LoVo (cell line): ENCODE measurements at regions not wholly inside any gene's neighbourhood (a gene's known extent, or its start where the extent isn't known, plus 50 kb on each side); places are given as distances from the start of the nearest gene placed in this dataset.
"Not testable (repeated sequence)": the region's sequence is repeated elsewhere in the genome, so short reads cannot be mapped to it uniquely, and the experiment has no call there.

Experiments
- DNase-seq: peaks from one replicate; pipeline ENCODE4 v3.0.0-alpha.2; 2016; ENCODE audit warnings: low spot score

GRCh38 chrY:19535697-19536096 is 208.8 kb downstream of the KDM5D start:
- DNase-seq: not testable (repeated sequence)

- DNase-seq: no peak
These were observed 222.6 kb downstream of the KDM5D start for GRCh38 chrY:19521976-19522375.

- DNase-seq: no peak
These were observed 241.5 kb downstream of the KDM5D start for GRCh38 chrY:19503092-19503449.

DNA sequence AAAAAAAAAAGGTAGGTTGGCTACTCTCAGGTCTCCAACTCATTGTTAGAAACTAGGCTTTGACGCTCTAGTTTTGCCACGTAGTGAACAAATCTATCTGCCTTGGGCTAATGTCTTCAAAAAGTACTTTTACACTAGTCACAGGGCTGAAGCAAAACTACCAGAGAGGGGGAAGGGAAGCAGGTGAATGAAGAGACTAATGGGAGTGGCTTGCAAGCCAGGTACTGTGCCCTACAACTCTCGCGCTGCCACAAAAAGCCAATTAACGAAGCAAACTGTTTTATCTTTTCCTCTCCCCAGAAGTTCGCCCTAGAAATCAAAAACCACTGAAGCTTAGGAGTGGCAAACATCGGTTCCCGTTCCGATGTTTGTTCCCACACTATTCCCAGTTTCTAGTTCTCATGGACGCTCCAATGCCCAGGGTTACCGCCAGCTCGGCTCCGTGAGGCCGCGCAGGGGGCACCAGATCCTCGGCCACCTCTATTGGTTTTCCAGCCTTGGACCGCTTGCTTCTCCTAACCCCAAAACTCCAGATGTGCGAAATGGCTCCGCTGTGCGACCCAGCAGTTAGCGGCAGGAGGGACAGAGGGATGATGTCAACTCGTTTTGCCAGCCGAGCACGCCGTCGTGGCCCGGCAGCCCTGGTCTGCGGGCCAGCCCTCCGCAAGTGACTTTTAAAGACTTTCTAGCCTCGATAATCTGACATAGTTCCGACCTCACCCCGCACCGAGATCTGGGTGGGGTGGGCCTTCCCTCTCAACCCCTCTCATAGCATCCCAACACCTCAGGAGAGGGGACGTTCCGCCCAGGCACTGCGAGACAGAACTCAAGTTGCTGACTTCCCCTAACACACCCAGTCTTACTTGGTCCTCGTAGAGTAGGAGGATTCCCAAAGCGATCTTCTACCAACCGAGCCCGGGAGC is 242.1 kb downstream of the KDM5D start:
- DNase-seq: no peak

DNA sequence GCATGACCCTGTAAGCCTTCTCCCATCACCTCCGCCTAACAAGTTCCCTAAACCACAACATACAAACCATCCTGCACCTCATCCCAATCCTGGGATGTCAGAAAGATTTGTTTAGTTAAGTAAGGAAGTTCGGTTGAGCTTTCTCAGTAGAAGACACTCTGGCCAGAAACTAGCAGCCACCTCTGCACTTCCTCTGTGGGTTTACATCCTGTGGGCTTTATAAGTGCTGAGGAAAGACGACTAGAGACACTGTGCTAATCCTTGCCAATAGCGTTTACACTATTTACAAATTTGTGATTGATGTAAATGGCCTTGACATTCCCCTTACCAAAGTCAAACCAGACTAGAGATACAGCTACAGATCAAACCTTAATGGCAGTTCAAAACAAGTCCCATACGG is 246.0 kb downstream of the KDM5D start:
- DNase-seq: no peak

GRCh38 chrY:19487494-19487893 is 257.0 kb downstream of the KDM5D start:
- DNase-seq: no peak

DNA sequence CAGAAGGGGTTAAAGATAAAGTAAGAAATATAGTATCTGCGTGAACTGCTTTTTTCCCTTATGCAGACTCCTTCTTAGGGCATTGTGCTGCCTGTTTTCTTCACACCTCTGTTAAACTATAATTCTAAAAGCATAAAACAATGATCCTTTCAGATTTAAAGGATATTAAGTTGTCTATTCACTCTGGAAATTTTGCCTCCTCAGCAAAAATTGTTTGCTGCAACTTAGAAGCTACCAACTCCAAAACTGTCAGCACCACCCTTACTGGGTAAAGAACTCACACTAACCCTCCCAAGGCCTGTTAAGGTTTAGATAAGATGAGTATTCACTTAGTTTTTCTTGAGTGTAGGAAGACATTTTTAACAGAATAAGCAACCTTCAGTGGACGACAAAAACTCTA is 259.5 kb downstream of the KDM5D start:
- no peak for DNase-seq

GRCh38 chrY:19479141-19479540 is 265.4 kb downstream of the KDM5D start:
- DNase-seq: no peak

DNA sequence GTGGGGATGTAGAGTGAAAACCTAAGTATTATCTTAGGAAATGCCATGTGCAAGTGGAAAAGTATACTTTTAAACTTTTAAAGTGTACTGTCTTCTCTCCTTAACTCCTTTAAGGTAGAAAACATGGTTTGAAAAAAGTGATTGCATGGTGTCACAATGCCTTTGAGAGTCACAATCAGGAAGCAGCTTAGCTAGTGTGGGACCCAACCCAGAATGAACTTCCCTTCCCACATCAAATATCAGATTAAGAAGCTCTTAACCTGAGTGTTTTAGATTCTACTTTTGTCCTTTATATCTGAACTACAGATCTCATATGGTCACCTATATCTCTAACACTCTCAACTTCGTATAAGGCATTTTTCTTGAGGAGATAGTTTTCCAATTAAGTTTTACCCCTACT is 266.6 kb downstream of the KDM5D start:
- DNase-seq: no peak

DNA sequence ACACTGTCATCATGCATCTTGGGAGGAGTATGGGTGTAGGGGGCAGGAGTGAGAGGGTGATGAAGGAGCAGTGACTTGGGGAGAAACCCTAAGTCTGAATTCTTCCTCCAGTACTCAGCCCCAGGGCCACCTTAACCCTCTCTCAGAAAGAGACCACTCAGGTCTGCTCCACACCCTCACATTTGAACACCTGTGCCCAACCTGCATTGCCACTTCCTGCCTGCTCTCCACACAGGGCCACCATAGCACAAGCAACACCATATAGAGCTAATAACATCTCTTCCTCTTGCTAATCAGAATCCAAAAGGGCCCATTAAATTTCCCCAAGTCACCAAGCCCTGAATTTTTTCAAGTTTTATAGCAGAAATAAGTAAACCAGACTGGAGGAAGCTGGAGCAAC is 278.7 kb downstream of the KDM5D start:
- DNase-seq: no peak

GRCh38 chrY:19456855-19457448 is 287.6 kb downstream of the KDM5D start:
- no peak for DNase-seq

GRCh38 chrY:19433059-19433458 is 311.5 kb downstream of the KDM5D start:
- DNase-seq: peak; percentile 33

- no peak for DNase-seq
These were observed 316.6 kb downstream of the KDM5D start for GRCh38 chrY:19427736-19428518.

DNA sequence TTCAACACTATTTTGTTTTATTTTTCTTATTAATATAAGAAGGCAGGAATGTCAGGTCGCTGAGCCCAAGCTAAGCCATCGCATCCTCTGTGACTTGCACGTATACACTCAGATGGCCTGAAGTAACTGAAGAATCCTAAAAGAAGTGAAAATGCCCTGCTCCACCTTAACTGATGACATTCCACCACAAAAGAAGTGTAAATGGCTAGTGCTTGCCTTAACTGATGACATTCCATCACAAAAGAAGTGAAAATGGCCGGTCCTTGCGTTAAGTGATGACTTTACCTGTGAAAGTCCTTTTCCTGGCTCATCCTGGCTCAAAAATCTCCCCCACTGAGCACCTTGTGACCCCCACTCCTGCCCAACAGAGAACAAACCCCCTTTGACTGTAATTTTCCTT is 317.3 kb downstream of the KDM5D start:
- not testable (repeated sequence) for DNase-seq

GRCh38 chrY:19410980-19411766 is 333.4 kb downstream of the KDM5D start:
- DNase-seq: no peak

DNA sequence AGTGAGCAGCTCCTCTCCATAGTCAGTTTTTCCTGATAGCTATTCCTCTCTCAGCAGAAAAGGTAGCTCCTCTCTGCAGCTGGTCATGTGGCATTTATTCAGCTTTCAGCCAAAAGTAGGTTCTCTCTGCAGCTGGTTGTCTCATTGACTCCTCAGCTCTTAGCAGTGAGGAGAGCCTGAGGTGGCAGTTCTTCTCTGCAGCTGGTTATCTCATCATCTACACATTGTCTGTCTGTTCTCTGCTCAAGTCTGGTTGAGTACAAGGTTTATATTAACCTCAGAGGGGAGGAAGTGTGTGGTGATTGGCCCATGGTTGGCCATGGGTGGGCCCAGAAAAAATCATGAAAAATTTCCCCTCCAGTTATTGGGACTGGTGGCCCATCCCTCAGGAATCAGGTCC is 338.3 kb downstream of the KDM5D start:
- no peak for DNase-seq

DNA sequence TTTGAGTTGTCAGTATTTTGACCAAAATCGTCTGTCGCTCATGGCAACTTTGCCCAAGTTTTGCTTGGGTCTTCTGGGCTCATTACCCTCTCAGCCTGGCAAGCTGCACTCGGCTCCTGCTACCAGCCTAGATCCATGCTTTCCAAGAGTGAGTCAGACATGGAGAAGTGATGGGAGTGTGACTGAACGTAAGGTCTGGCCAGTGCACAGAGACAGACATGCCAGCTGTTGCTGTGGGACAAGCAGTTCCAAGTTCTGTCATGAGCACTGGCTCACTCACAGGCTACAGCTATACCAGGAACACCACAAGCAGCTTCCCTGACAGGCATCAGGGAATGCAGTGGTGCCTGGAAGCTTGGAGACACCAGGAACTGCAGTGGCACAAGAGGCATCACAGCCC is 338.9 kb downstream of the KDM5D start:
- DNase-seq: no peak

- DNase-seq: no peak
These were observed 351.6 kb downstream of the KDM5D start for GRCh38 chrY:19392876-19393275.

- DNase-seq: no peak
These were observed 352.6 kb downstream of the KDM5D start for GRCh38 chrY:19391922-19392321.

DNA sequence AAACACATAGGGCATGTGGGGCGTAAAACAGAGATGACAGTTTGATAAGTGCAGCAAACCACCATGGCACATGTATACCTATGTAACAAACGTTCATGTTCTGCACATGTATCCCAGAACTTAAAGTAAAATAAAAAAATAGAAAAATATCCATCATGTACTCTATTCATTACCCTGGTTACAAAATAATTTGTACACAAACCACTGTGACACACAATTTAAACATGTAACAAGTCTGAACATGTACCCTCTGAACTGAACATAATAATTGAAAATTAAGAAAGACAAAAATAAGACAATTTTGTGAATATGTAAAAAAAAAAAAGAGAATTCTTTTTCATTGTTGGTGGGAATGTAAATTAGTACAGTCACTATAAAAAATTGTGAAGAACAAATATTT is 379.2 kb downstream of the KDM5D start:
- no peak for DNase-seq

DNA sequence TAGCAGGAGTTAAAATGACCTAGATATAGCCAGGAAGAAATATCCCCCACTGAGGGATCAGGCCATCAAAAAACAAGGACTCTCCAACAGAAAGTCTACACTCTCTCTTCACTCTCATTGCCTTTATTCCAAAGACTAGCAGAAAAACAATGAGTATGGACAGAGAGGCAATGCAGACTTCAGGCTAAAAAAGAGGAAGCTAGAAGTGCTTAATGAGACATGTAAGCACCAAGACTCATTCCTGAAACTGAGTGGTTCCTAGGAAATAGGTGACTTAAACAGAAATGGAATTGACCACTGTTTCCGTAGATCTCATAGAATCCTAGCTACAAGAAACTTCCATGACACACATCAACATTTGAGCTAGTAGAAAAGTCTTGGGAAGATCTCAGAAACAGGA is 387.3 kb downstream of the KDM5D start:
- DNase-seq: no peak

DNA sequence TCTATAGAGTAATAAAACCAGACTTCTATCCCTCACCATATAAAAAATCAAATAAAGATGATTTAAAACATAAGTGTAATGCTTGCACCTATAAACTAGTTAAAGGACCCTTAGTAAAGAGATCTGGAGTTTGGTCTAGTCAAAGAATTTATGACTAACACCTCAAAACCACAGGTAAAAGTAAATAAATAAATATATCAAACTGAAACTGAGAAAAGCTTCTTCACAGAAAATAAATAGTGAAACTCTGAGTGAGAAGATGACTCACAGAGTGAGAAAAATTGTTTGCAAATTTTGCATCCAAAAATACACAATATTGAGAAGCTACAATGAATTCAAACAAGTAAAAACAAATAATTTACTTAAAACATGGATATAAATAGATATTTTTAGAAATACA is 387.8 kb downstream of the KDM5D start:
- peak; percentile 6 for DNase-seq
